SK-N-DZ (cell line): ENCODE measurements at regions not wholly inside any gene's neighbourhood (a gene's known extent, or its start where the extent isn't known, plus 50 kb on each side); places are given as distances from the start of the nearest gene placed in this dataset.
"Not testable (repeated sequence)": the region's sequence is repeated elsewhere in the genome, so short reads cannot be mapped to it uniquely, and the experiment has no call there.

ENCODE experiments used
- DNase-seq: peaks from one replicate; pipeline ENCODE4 v3.0.0-alpha.2; 2015; ENCODE audit warnings: low spot score

GRCh38 chr16:33583702-33584101, 124.3 kb downstream of the TP53TG3F start:
- DNase-seq, result not testable (repeated sequence)

DNA sequence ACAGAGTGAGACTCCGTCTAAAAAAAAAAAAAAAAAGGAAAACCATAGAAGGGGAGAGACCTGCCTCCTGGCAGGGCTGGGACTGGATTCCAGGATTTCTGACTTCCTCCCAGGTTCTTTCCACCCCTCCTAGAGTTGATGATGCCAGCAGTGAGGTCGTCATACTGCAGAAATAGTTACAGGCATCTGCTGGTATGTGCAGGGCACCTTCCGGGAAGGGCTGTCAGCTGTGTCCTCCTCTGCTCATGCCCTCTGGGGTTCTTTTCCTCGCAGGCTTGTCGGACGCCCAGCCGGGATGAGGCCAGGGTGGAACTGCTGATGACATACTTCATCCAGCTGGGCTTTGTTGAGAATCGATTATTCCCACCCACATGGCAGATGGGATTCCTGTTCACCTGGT, 129.2 kb downstream of the TP53TG3F start:
- not testable (repeated sequence) for DNase-seq

GRCh38 chr16:33593344-33593743, 133.9 kb downstream of the TP53TG3F start:
- DNase-seq, result not testable (repeated sequence)

GRCh38 chr16:33595074-33595473, 135.7 kb downstream of the TP53TG3F start:
- not testable (repeated sequence) for DNase-seq

- not testable (repeated sequence) for DNase-seq
Observed at GRCh38 chr16:33601029-33601428, 141.6 kb downstream of the TP53TG3F start.

- not testable (repeated sequence) for DNase-seq
Observed at GRCh38 chr16:33623535-33624077, 164.2 kb downstream of the TP53TG3F start.

DNA sequence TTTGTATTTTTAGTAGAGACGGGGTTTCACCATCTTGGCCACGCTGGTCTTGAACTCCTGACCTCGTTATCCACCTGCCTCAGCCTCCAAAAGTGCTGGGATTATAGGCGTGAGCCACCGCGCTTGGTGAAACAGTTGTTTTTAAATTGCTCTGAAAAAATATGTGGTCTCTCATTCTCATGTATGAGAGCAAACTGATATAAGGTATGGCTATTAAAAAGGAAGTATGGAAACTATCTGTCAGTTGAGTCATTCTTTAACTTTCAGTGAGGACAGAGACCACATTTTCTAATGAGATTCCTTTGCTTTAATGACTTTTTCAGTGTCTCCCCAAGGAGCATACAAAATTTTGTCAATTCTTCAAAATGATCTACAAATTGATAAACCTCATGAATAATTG, 169.5 kb downstream of the TP53TG3F start:
- not testable (repeated sequence) for DNase-seq

GRCh38 chr16:33631713-33632112, 172.3 kb downstream of the TP53TG3F start:
- DNase-seq, result not testable (repeated sequence)

DNA sequence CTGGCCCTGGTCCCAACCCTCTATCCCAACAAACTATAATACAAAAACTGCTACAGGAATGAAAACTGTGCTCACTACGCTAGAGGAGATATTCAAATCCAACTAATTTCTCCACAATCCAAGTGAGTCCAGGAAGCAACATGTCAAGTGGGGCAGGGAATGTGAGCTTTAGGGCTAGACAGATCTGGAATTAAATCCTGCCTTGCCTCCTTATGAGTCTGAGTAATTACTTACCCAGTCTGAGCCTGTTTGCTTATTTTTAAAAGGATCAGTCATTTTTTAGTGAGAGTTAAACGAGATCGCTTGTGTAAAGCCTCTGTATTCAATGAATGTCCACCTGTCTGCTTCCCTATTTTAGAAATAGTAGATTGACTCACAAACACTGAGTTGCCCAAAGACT, 174.6 kb downstream of the TP53TG3F start:
- DNase-seq, result not testable (repeated sequence)

GRCh38 chr16:33636760-33637159, 177.3 kb downstream of the TP53TG3F start:
- DNase-seq, result not testable (repeated sequence)

DNA sequence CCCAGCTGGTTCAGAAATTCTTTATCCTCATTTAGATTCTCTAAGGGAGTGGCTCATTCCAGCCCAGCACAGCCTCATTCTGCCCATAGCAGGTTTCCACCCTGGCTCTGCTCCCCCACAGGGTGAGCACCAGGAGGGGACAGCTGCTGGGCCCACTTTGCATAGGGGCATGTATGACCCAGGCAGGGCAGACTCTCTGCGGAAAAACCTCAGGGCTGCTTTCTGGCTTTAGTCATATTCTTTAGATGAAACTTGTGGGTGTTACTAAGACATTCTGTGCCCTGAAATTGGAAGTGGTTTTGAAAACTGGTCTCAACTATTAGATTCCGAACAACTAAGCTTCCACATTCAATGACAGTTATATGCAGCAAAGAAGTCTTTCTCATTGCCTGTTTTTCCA, 183.9 kb downstream of the TP53TG3F start:
- not testable (repeated sequence) for DNase-seq

DNA sequence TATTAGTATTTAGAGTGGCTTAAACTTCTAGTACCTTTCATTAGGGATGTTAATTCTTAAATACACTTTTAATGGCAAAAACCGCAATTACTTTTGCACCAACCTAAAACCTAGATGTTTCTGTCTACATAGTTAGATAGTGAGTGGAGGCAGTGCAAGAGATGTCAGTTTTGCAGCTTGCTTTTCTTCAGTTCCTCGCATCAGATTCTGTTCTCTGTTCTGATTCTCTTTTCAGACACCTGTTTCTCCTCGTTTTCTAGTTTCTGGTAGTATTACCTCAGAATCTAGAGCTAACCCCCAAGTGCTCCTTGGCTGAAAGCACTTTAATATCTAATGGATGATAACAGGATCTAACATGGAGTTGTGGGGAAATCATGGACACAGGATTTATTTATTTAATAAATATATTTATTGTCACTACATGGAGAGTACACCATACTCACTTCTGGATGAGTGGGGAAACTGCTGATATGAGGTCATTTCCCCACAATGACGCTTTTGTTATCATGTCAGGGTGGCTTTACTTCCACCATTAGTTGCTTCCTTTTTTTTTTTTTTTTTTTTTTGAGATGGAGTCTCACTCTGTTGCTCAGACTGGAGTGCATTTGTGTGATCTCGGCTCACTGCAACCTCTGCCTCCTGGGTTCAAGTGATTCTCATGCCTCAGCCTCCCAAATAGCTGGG, 184.4 kb downstream of the TP53TG3F start:
- not testable (repeated sequence) for DNase-seq

- not testable (repeated sequence) for DNase-seq
Observed at GRCh38 chr16:33646386-33646785, 187.0 kb downstream of the TP53TG3F start.

- not testable (repeated sequence) for DNase-seq
Observed at GRCh38 chr16:33655756-33656155, 196.3 kb downstream of the TP53TG3F start.

GRCh38 chr16:33656394-33656793, 197.0 kb downstream of the TP53TG3F start:
- DNase-seq, result not testable (repeated sequence)

DNA sequence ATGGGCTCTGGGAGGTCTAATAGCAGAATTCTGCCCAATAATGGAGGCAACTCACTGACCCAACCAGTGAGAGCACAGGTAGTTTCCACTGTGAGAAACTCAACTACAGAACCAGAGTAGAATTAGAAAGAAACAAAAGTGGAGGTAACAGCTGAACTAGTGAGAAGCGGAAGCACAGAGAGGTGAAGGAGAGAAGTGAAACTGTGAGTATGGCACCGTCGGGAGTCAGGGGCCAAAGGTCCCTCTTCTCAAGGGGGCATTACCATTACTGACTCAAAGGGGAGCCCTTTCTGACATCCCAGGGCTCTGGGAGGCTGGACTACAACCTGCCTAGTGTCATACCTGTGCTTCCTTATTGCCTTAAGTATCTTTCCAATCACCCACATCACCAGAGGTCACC, 198.3 kb downstream of the TP53TG3F start:
- not testable (repeated sequence) for DNase-seq

- DNase-seq, result not testable (repeated sequence)
Observed at GRCh38 chr16:33680791-33681190, 221.4 kb downstream of the TP53TG3F start.

GRCh38 chr16:33700320-33700719, 240.9 kb downstream of the TP53TG3F start:
- DNase-seq, result not testable (repeated sequence)

DNA sequence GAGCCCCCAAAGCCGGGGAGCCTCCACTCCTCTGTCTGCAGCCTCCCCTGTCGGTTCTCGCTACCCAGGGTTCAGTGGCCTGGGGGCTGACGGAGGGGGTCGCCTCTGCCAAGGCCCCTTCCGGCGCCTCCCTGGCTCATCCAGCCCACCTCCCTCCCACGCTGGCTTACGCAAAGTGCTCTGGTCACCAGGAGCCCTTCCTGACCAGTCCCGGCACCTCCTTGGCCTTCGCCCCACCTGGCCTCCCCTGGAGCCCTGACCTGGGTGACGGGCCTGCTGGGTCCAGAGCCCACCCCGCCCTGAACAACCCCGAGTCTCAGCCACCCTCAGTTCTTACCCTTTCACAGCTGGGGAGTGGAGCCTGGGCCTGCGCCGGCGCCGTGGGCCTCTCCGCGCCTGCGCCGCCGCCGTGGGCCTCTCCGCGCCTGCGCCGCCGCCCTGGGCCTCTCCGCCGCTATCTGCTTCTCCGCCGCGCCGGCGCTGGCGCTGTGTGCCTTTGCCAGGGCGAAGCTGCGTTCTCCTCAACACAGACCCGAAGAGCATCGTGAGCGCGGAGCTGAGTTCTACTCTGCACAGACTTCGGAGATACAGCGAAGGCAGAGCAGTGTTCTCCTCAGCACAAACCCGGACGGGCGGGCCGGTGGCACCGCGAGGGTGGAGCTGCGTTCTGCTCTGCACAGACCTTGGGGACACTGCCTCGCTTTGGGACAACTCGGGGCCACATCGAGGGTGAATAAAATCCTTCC, 247.6 kb downstream of the TP53TG3F start:
- peak; percentile 16 for DNase-seq

DNA sequence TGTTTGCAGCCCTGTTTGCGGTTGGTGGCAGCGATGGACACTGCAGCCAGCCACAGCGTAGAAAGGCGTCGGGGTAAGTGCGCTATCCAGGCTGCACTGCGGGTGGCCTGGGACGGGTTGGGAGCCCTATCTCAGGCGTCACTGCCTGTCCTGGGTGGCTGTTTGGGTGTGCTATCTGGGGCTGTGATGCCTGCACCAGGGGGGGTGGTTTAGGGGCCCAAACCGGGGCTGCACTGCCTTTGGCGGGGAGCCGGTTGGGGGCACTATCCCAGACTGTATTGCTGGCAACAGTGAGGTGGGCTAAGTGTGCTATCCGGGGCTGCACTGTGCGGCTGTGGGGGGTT, 248.2 kb downstream of the TP53TG3F start:
- DNase-seq, result peak; percentile 3

DNA sequence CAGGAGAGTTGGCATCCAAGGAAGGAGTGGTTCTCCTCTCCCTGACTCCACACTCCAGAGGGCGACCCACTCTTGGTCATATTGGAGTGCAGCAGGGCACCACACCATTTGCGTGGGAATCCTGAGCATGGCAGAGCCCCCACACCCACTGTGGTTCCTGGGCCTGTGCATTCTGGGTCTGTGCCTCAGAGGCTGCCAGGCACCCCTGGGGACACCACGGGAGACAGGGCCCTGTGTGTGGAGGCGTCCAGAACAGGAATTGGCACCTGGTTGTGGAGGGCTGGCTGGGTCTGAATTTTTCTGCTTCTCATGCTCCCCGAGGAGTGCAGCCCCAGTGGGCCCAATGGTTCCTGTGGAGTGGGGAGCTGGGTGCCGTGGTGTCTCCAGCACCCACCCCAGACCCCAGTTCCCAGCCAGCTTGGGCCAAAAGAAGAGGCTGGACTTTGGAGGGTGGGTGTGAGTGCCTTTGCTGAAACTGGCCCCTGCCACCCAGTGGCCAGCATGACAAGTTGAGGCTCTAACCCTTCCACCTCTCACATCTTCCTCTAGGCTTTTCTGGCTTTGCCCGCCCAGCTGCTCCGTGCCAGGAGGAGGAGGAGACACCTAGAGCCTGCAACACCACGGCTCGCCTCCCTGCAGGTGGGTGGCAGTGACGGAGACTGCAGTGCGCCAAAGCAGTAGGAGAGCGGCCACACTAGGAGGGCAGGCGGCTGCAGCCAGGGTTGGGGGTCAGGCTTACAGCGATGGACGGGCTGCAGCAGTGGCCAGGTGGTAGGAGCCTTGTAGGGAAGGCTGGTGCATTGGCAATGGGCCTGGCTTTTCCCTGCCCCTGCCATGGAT, 250.7 kb downstream of the TP53TG3F start:
- not testable (repeated sequence) for DNase-seq

- not testable (repeated sequence) for DNase-seq
Observed at GRCh38 chr16:33710696-33711087, 251.3 kb downstream of the TP53TG3F start.
